Lower leg skin (tissue), 3 donors: ENCODE measurements at regions not wholly inside any gene's neighbourhood (a gene's known extent, or its start where the extent isn't known, plus 50 kb on each side); places are given as distances from the start of the nearest gene placed in this dataset.

Source experiments
- POLR2A ChIP-seq, 2 donors: fragments of 450-650 bp; IDR thresholded peaks; one replicate each; pipeline ENCODE4 v1.6.1; 2016 to 2017; ENCODE audit warnings: antibody characterized with exemption in 2 of 2, mild to moderate bottlenecking in 1 of 2, moderate library complexity in 1 of 2
- TF ChIP-seq, protein P1 (sequence below), 3 donors: fragments of 450-650 bp; IDR thresholded peaks; one replicate each; pipeline ENCODE4 v1.5.1; 2016; ENCODE audit warnings: antibody characterized with exemption in 3 of 3, mild to moderate bottlenecking in 3 of 3, moderate library complexity in 2 of 3

DNA sequence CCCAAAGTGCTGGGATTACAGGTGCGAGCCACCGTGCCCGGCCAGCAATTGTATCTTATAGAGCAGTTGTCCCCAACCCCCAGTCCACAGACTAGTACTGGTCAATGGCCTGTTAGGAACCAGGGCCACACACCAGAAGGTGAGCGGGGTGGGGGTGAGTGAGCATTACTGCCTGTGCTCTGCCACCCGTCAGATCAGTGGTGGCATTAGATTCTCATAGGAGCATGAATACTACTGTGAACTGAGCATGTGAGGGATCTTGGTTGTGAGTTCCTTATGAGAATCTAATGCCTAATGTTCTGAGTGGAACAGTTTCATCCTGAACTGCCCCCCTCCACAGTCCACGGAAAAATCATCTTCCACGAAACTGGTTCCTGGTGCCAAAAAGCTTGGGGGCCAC is 328.0 kb upstream of the BOD1L1 start:
- TF ChIP-seq, protein P1, sequence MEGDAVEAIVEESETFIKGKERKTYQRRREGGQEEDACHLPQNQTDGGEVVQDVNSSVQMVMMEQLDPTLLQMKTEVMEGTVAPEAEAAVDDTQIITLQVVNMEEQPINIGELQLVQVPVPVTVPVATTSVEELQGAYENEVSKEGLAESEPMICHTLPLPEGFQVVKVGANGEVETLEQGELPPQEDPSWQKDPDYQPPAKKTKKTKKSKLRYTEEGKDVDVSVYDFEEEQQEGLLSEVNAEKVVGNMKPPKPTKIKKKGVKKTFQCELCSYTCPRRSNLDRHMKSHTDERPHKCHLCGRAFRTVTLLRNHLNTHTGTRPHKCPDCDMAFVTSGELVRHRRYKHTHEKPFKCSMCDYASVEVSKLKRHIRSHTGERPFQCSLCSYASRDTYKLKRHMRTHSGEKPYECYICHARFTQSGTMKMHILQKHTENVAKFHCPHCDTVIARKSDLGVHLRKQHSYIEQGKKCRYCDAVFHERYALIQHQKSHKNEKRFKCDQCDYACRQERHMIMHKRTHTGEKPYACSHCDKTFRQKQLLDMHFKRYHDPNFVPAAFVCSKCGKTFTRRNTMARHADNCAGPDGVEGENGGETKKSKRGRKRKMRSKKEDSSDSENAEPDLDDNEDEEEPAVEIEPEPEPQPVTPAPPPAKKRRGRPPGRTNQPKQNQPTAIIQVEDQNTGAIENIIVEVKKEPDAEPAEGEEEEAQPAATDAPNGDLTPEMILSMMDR (IDR thresholded peaks at IDR 0.05), result no peak
- TF ChIP-seq POLR2A (IDR thresholded peaks at IDR 0.05), result no peak
